B cell (primary cell): ENCODE measurements at regions not wholly inside any gene's neighbourhood (a gene's known extent, or its start where the extent isn't known, plus 50 kb on each side); places are given as distances from the start of the nearest gene placed in this dataset.

ENCODE experiments used
- ATAC-seq: fragments of 200-7000 bp; cut with Tn5 transposase; one replicate; pipeline ENCODE4 v1.10.0; 2021; ENCODE audit warnings: low read depth, mild to moderate bottlenecking, moderate number of reproducible peaks, moderate library complexity
- CTCF ChIA-PET: fragments of 350-600 bp; sonication (Branson Sonifier 250); formaldehyde crosslinking; loops from one replicate; lab custom pipeline; 2021; ENCODE audit warnings: antibody characterized with exemption, inconsistent platforms; lab: Charles Lee
- POLR2A ChIA-PET: fragments of 350-600 bp; sonication (Branson Sonifier 250); formaldehyde crosslinking; loops from one replicate; lab custom pipeline; 2021; ENCODE audit warnings: antibody characterized with exemption; lab: Charles Lee
- DNase-seq: peaks from one replicate; pipeline ENCODE4 v3.0.0; 2013
- H2AFZ ChIP-seq: 2 replicates; pipeline ENCODE4 v1.6.1; 2012; ENCODE audit warnings: mild to moderate bottlenecking, low read depth, low read length; ENCODE audit not compliant: insufficient read depth, poor library complexity, severe bottlenecking
- H3K27ac ChIP-seq, 2 donors: 1 replicate in 1 of 2; 2 replicates in 1 of 2; pipeline ENCODE4 v1.5.1; 2012 to 2013; ENCODE audit warnings: low read length in 2 of 2, mild to moderate bottlenecking in 2 of 2, moderate library complexity in 1 of 2
- H3K27me3 ChIP-seq, 4 experiments: fragments of 200-600 bp in 1 of 4; sonication (generic) in 1 of 4; replicated peaks in 1 of 4; 1 replicate in 2 of 4; 2 replicates in 2 of 4; pipeline versions ENCODE4 v1.6.1 to v1.7.0; 2013 to 2016; ENCODE audit warnings: low read length in 3 of 4, mild to moderate bottlenecking in 2 of 4, mixed read lengths in 1 of 4, moderate library complexity in 1 of 4; ENCODE audit not compliant: insufficient read depth in 4 of 4, control insufficient read depth in 3 of 4; ENCODE audit errors: control extremely low read depth in 1 of 4
- H3K36me3 ChIP-seq, 2 experiments: replicated peaks in 1 of 2; 1 replicate in 1 of 2; 2 replicates in 1 of 2; pipeline versions ENCODE4 v1.6.1 to v1.7.1; 2013; ENCODE audit warnings: low read length in 1 of 2; ENCODE audit not compliant: insufficient read depth in 2 of 2, control insufficient read depth in 1 of 2; ENCODE audit errors: control extremely low read depth in 1 of 2, extremely low read depth in 1 of 2
- H3K4me1 ChIP-seq, 2 donors: fragments of 200-600 bp in 1 of 2; sonication (generic) in 1 of 2; 1 replicate in 1 of 2; 2 replicates in 1 of 2; pipeline versions ENCODE4 v1.5.1 to v1.6.1; 2013 to 2017; ENCODE audit warnings: low read length in 2 of 2; ENCODE audit not compliant: control insufficient read depth in 2 of 2, insufficient read depth in 2 of 2
- H3K4me2 ChIP-seq: replicated peaks from 2 replicates; pipeline ENCODE3; 2012; ENCODE audit warnings: mild to moderate bottlenecking, low read depth, low read length; ENCODE audit not compliant: poor library complexity, severe bottlenecking
- H3K4me3 ChIP-seq, 5 experiments: fragments of 200-600 bp in 1 of 5; sonication (generic) in 1 of 5; 1 replicate in 3 of 5; 2 replicates in 2 of 5; pipeline versions ENCODE4 v1.5.1 to v1.7.0; 2011 to 2016; ENCODE audit warnings: low read length in 4 of 5, mild to moderate bottlenecking in 4 of 5, low read depth in 2 of 5, control low read depth in 1 of 5, moderate library complexity in 1 of 5; ENCODE audit not compliant: insufficient read depth in 1 of 5; ENCODE audit errors: control extremely low read depth in 1 of 5, extremely low read depth in 1 of 5
- H3K79me2 ChIP-seq: fragments of 200-600 bp; sonication (generic); one replicate; pipeline ENCODE4 v1.6.0; 2016; ENCODE audit warnings: low read length; ENCODE audit not compliant: control insufficient read depth, insufficient read depth
- H3K9ac ChIP-seq: fragments of 200-600 bp; sonication (generic); 2 replicates; pipeline ENCODE4 v1.6.1; 2017; ENCODE audit warnings: mild to moderate bottlenecking, low read length, moderate library complexity
- H3K9me3 ChIP-seq, 3 donors: one replicate each; pipeline versions ENCODE4 v1.6.1 to v1.7.1; 2013; ENCODE audit warnings: low read length in 2 of 3; ENCODE audit not compliant: control insufficient read depth in 2 of 3, insufficient read depth in 1 of 3; ENCODE audit errors: control extremely low read depth in 1 of 3
- H4K20me1 ChIP-seq: 2 replicates; pipeline ENCODE4 v1.6.0; 2012; ENCODE audit warnings: mild to moderate bottlenecking, low read length; ENCODE audit not compliant: insufficient read depth, control insufficient read depth, poor library complexity, severe bottlenecking
- H3K27ac Mint-ChIP-seq: one replicate; pipeline ENCODE4 v1.8.0; 2021; ENCODE audit warnings: mixed read lengths
- H3K27me3 Mint-ChIP-seq: one replicate; pipeline ENCODE4 v1.8.0; 2021; ENCODE audit warnings: mixed read lengths
- H3K4me1 Mint-ChIP-seq: one replicate; pipeline ENCODE4 v1.8.0; 2021; ENCODE audit warnings: mixed read lengths
- H3K4me3 Mint-ChIP-seq: one replicate; pipeline ENCODE4 v1.8.0; 2021; ENCODE audit warnings: mixed read lengths
- H3K9me3 Mint-ChIP-seq: one replicate; pipeline ENCODE4 v1.8.0; 2022; ENCODE audit warnings: mixed read lengths; ENCODE audit not compliant: insufficient read depth
- EZH2 ChIP-seq: IDR thresholded peaks from 2 replicates; pipeline ENCODE4 v1.6.1; 2012; ENCODE audit warnings: borderline replicate concordance, low read depth, mild to moderate bottlenecking, moderate library complexity, low read length; ENCODE audit not compliant: insufficient read depth, poor library complexity, severe bottlenecking
- WGBS: methylation state at CpG from one replicate; pipeline ENCODE4 v1.1.5; 2013; ENCODE audit warnings: missing lambda C conversion rate; ENCODE audit not compliant: insufficient coverage; 5-methylcytosine and 5-hydroxymethylcytosine counted together
- intact Hi-C: fragments of 100-400 bp; cut with micrococcal nuclease; formaldehyde crosslinking; loops from one replicate; pipeline ENCODE4 v1.10.0; 2022
- TF ChIP-seq, protein P1 (sequence below): fragments of 200-600 bp; IDR thresholded peaks from one replicate; pipeline ENCODE4 v1.8.0; 2022; ENCODE audit warnings: antibody characterized with exemption, mild to moderate bottlenecking

GRCh38 chr13:111531505-111531904 lies 211.1 kb downstream of the TEX29 start:
- no peak for TF ChIP-seq EZH2
- TF ChIP-seq, protein P1, sequence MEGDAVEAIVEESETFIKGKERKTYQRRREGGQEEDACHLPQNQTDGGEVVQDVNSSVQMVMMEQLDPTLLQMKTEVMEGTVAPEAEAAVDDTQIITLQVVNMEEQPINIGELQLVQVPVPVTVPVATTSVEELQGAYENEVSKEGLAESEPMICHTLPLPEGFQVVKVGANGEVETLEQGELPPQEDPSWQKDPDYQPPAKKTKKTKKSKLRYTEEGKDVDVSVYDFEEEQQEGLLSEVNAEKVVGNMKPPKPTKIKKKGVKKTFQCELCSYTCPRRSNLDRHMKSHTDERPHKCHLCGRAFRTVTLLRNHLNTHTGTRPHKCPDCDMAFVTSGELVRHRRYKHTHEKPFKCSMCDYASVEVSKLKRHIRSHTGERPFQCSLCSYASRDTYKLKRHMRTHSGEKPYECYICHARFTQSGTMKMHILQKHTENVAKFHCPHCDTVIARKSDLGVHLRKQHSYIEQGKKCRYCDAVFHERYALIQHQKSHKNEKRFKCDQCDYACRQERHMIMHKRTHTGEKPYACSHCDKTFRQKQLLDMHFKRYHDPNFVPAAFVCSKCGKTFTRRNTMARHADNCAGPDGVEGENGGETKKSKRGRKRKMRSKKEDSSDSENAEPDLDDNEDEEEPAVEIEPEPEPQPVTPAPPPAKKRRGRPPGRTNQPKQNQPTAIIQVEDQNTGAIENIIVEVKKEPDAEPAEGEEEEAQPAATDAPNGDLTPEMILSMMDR: no peak
- H3K9me3 ChIP-seq: no peaks in the 10 kb centered on the region
- no peak overlapping the region for H3K4me3 ChIP-seq
- H3K9ac ChIP-seq: no peak overlapping the region
- Mint-ChIP-seq H3K27me3 (peaks cover 32% of the 10 kb centered on the region), H3K9me3 (no peaks in the 10 kb centered on the region), H3K4me1 (no peaks in the 10 kb centered on the region), H3K4me3 (no peak overlapping the region), H3K27ac (no peak overlapping the region)
- H4K20me1 ChIP-seq: no peaks in the 10 kb centered on the region
- no peak overlapping the region for H2AFZ ChIP-seq
- DNase-seq (no peak), ATAC-seq (no peak)
- no peak overlapping the region for H3K4me2 ChIP-seq
- H3K36me3 ChIP-seq: no peaks in the 10 kb centered on the region
- intact Hi-C loops: no loop called here
- POLR2A ChIA-PET: no interaction called here
- CTCF ChIA-PET: no interaction called here
- WGBS: 40% methylated on average over 1 of the region's 7 CpGs
- H3K27me3 ChIP-seq: peaks cover 0 to 5% (median 2%) of the 10 kb centered on the region in 4 experiments
- no peaks in the 10 kb centered on the region for H3K79me2 ChIP-seq
- H3K27ac ChIP-seq: no peak overlapping the region
- no peaks in the 10 kb centered on the region for H3K4me1 ChIP-seq

DNA sequence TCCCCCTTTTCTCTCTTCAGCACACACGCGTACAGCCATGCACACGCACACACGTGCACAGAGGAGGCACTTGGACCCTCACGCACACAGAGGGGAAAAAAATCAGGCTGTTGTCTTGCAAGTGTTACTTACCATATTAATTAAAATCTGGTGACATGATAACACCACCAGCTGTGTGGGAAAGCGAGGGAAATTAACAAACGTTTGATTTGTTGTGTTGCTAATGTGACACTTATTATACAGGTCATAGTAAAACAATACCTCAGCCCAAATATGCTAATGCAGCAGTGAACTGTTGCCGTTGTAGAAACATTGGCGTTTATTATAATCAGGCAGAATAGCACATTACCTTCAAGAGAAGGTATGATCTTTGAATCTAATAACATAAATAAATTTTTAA lies 211.7 kb downstream of the TEX29 start:
- no CpG with 5 or more reads among the region's 9 CpGs for WGBS
- POLR2A ChIA-PET: no interaction called here
- Mint-ChIP-seq H3K27me3 (peaks cover 32% of the 10 kb centered on the region), H3K4me3 (no peak overlapping the region), H3K9me3 (no peaks in the 10 kb centered on the region), H3K4me1 (no peaks in the 10 kb centered on the region), H3K27ac (no peak overlapping the region)
- no peak overlapping the region for H3K4me3 ChIP-seq
- TF ChIP-seq, protein P1: no peak
- TF ChIP-seq EZH2: no peak
- CTCF ChIA-PET: no interaction called here
- H2AFZ ChIP-seq: no peak overlapping the region
- DNase-seq (no peak), ATAC-seq (no peak)
- intact Hi-C loops: no loop called here
- H3K4me1 ChIP-seq: no peaks in the 10 kb centered on the region
- H3K9me3 ChIP-seq: no peaks in the 10 kb centered on the region
- H3K36me3 ChIP-seq: no peaks in the 10 kb centered on the region
- peaks cover 0 to 7% (median 2%) of the 10 kb centered on the region in 4 experiments for H3K27me3 ChIP-seq
- H3K4me2 ChIP-seq: no peak overlapping the region
- H3K79me2 ChIP-seq: no peaks in the 10 kb centered on the region
- no peak overlapping the region for H3K27ac ChIP-seq
- H3K9ac ChIP-seq: no peak overlapping the region
- H4K20me1 ChIP-seq: no peaks in the 10 kb centered on the region
